H1 (cell line): ENCODE measurements at regions not wholly inside any gene's neighbourhood (a gene's known extent, or its start where the extent isn't known, plus 50 kb on each side); places are given as distances from the start of the nearest gene placed in this dataset.

Source experiments
- BRCA1 ChIP-seq: IDR thresholded peaks from 2 replicates; pipeline ENCODE4 v1.6.1; 2012; ENCODE audit warnings: low read depth, low read length, improper control_type of control experiment
- CTCF ChIP-seq, 3 experiments: IDR thresholded peaks; 1 replicate in 2 of 3; 2 replicates in 1 of 3; pipeline versions ENCODE4 v1.5.1 to v1.6.1; 2011; ENCODE audit warnings: low read length in 3 of 3, mild to moderate bottlenecking in 3 of 3, inconsistent platforms in 2 of 3, low read depth in 1 of 3, moderate library complexity in 1 of 3; ENCODE audit not compliant: insufficient read depth in 1 of 3; ENCODE audit errors: control extremely low read depth in 1 of 3
- EP300 ChIP-seq, 2 experiments: IDR thresholded peaks; 1 replicate in 1 of 2; 2 replicates in 1 of 2; pipeline ENCODE4 v1.6.1; 2011 to 2012; ENCODE audit warnings: low read depth in 2 of 2, low read length in 2 of 2, mild to moderate bottlenecking in 2 of 2, borderline replicate concordance in 1 of 2, inconsistent platforms in 1 of 2, moderate library complexity in 1 of 2
- EZH2 ChIP-seq: fragments of 200-600 bp; sonication (generic); IDR thresholded peaks from 2 replicates; pipeline ENCODE4 v1.7.1; 2012; ENCODE audit warnings: low read depth, mild to moderate bottlenecking, moderate library complexity, low read length, inconsistent platforms; ENCODE audit not compliant: severe bottlenecking
- KDM5A ChIP-seq: fragments of 200-600 bp; IDR thresholded peaks from 2 replicates; pipeline ENCODE4 v1.7.1; 2012; ENCODE audit warnings: mild to moderate bottlenecking, low read length, inconsistent platforms, mixed read lengths
- POLR2A ChIP-seq, 2 experiments: IDR thresholded peaks; 1 replicate in 1 of 2; 2 replicates in 1 of 2; pipeline ENCODE4 v1.6.1; 2011; ENCODE audit warnings: low read depth in 2 of 2, low read length in 2 of 2, mild to moderate bottlenecking in 2 of 2; ENCODE audit errors: control extremely low read depth in 1 of 2
- SIX5 ChIP-seq: IDR thresholded peaks from 2 replicates; pipeline ENCODE4 v1.6.1; 2011; ENCODE audit warnings: mild to moderate bottlenecking, low read depth, low read length
- SP2 ChIP-seq: IDR thresholded peaks from 2 replicates; pipeline ENCODE4 v1.6.1; 2012; ENCODE audit warnings: mild to moderate bottlenecking, low read length, inconsistent platforms

GRCh38 chr3:73710340-73710739 is 85.6 kb upstream of the PDZRN3 start:
- TF ChIP-seq EZH2: no peak
- no peak for TF ChIP-seq BRCA1
- TF ChIP-seq CTCF (IDR thresholded peaks at IDR 0.05; ENCODE audit: control extremely low read depth in 1 of 3, insufficient read depth in 1 of 3, low read depth in 1 of 3, low read length in 3 of 3): no peak
- no peak for TF ChIP-seq KDM5A
- no peak for TF ChIP-seq SIX5
- TF ChIP-seq POLR2A (IDR thresholded peaks at IDR 0.05; ENCODE audit: control extremely low read depth in 1 of 2, low read depth in 2 of 2, low read length in 2 of 2): no peak
- no peak for TF ChIP-seq EP300 (IDR thresholded peaks at IDR 0.05; ENCODE audit: borderline replicate concordance in 1 of 2, low read depth in 2 of 2, low read length in 2 of 2)
- no peak for TF ChIP-seq SP2
